ENCODE measurements at regions not wholly inside any gene's neighbourhood (a gene's known extent, or its start where the extent isn't known, plus 50 kb on each side); places are given as distances from the start of the nearest gene placed in this dataset.

DNA sequence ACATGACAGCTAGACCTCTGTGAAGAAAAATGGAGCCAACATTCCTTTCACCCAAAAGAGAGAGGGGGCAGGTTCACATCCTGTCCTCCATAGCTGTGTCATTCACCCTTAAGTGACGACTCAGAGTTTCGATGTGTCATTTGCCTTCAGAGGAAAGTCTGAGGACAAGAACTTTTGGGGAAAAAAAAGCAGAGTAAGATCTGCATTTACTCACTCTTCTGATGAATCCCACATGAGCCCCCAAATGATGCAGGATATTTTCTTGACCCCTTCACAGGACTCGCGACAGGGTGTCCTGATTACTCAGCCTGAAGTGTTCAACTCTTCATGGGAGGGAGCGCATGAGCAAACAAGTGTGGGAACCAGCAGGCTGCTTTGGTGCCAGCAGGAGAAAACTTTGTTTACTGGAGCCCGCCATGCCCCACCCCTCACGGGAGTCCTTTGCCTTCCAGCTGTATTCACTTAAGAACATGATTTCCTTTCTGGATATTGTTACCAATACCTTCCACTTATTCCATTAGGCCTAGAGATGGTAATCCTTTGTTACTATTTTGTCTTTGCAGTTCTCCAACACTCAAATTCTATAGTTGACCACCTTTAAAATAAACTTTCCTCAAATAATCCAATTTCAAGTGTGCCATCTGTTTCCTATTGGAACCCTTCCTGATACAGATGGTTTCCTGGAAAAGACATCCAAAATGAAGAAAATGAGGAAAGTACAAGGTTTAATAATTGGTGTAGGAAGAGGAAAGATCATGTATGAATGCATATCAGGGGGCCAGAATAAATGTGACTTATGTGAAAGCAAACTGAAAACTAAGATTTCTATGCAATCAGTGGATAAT lies 729.8 kb downstream of the FAM181B start:
- intact Hi-C loops (cut with micrococcal nuclease; ENCODE audit: unreplicated experiment) (no loop called here), in situ Hi-C loops (cut with HindIII; ENCODE audit: low pct_unique_long_range_greater_than_20kb, low sequenced_read_pairs) (no loop called here)
- CTCF ChIA-PET, result no interaction called here
- no peaks in the 10 kb centered on the region for H3K27me3 ChIP-seq (ENCODE audit: control insufficient read depth, insufficient read depth, low read length)
- no peak for DNase-seq (ENCODE audit: low read depth, low spot score)
- TF ChIP-seq TCF7L2 (IDR thresholded peaks at IDR 0.05; ENCODE audit: low read depth, low read length) (no peak), SIN3A (IDR thresholded peaks at IDR 0.05; ENCODE audit: borderline replicate concordance, insufficient read depth, low read depth, low read length) (no peak), POLR2AphosphoS5 (IDR thresholded peaks at IDR 0.05; ENCODE audit: low read depth, low read length) (no peak), CTCF (IDR thresholded peaks at IDR 0.05) (no peak)
- TF ChIP-seq, protein P1, sequence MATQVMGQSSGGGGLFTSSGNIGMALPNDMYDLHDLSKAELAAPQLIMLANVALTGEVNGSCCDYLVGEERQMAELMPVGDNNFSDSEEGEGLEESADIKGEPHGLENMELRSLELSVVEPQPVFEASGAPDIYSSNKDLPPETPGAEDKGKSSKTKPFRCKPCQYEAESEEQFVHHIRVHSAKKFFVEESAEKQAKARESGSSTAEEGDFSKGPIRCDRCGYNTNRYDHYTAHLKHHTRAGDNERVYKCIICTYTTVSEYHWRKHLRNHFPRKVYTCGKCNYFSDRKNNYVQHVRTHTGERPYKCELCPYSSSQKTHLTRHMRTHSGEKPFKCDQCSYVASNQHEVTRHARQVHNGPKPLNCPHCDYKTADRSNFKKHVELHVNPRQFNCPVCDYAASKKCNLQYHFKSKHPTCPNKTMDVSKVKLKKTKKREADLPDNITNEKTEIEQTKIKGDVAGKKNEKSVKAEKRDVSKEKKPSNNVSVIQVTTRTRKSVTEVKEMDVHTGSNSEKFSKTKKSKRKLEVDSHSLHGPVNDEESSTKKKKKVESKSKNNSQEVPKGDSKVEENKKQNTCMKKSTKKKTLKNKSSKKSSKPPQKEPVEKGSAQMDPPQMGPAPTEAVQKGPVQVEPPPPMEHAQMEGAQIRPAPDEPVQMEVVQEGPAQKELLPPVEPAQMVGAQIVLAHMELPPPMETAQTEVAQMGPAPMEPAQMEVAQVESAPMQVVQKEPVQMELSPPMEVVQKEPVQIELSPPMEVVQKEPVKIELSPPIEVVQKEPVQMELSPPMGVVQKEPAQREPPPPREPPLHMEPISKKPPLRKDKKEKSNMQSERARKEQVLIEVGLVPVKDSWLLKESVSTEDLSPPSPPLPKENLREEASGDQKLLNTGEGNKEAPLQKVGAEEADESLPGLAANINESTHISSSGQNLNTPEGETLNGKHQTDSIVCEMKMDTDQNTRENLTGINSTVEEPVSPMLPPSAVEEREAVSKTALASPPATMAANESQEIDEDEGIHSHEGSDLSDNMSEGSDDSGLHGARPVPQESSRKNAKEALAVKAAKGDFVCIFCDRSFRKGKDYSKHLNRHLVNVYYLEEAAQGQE (IDR thresholded peaks at IDR 0.05; ENCODE audit: insufficient read depth in 1 of 2, low read depth in 2 of 2, low read length in 1 of 2), result no peak
- no peaks in the 10 kb centered on the region for H3K36me3 ChIP-seq (ENCODE audit: control insufficient read depth, insufficient read depth, low read length)
- POLR2A ChIA-PET, result no interaction called here
- no peak for ATAC-seq
- no TSS peak for BruUV-seq (replicated peaks)
- no peak overlapping the region for H3K27ac ChIP-seq (ENCODE audit: low read length)
- H3K9me3 ChIP-seq (ENCODE audit: control insufficient read depth, insufficient read depth, low read depth, low read length), result no peaks in the 10 kb centered on the region
- H3K4me1 ChIP-seq (ENCODE audit: control insufficient read depth, insufficient read depth, low read length), result no peaks in the 10 kb centered on the region
- no peak overlapping the region for H3K4me3 ChIP-seq (ENCODE audit: low read depth in 2 of 2, low read length in 2 of 2)

- intact Hi-C loops (cut with micrococcal nuclease; ENCODE audit: unreplicated experiment), result no loop called here
- Histone ChIP-seq H3K9me3 (ENCODE audit: control insufficient read depth, insufficient read depth, low read depth, low read length) (no peaks in the 10 kb centered on the region), H3K4me3 (ENCODE audit: low read depth in 2 of 2, low read length in 2 of 2) (no peak overlapping the region), H3K27me3 (ENCODE audit: control insufficient read depth, insufficient read depth, low read length) (no peaks in the 10 kb centered on the region), H3K36me3 (ENCODE audit: control insufficient read depth, insufficient read depth, low read length) (no peaks in the 10 kb centered on the region), H3K4me1 (ENCODE audit: control insufficient read depth, insufficient read depth, low read length) (no peaks in the 10 kb centered on the region), H3K27ac (ENCODE audit: low read length) (no peak overlapping the region)
- no peak for ATAC-seq
- POLR2A ChIA-PET, result no interaction called here
- CTCF ChIA-PET, result no interaction called here
- DNase-seq (ENCODE audit: low read depth, low spot score), result no peak
- in situ Hi-C loops (cut with HindIII; ENCODE audit: low pct_unique_long_range_greater_than_20kb, low sequenced_read_pairs), result no loop called here
- no TSS peak for BruUV-seq (replicated peaks)
- TF ChIP-seq TCF7L2 (IDR thresholded peaks at IDR 0.05; ENCODE audit: low read depth, low read length) (no peak), CTCF (IDR thresholded peaks at IDR 0.05) (no peak), SIN3A (IDR thresholded peaks at IDR 0.05; ENCODE audit: borderline replicate concordance, insufficient read depth, low read depth, low read length) (no peak), POLR2AphosphoS5 (IDR thresholded peaks at IDR 0.05; ENCODE audit: low read depth, low read length) (no peak)
- TF ChIP-seq, protein P1 (IDR thresholded peaks at IDR 0.05; ENCODE audit: insufficient read depth in 1 of 2, low read depth in 2 of 2, low read length in 1 of 2), result no peak
Measured at GRCh38 chr11:82003024-82003423, 730.6 kb downstream of the FAM181B start.

Data from Panc1 (cell line).